ENCODE measurements at regions not wholly inside any gene's neighbourhood (a gene's known extent, or its start where the extent isn't known, plus 50 kb on each side); places are given as distances from the start of the nearest gene placed in this dataset.

DNA sequence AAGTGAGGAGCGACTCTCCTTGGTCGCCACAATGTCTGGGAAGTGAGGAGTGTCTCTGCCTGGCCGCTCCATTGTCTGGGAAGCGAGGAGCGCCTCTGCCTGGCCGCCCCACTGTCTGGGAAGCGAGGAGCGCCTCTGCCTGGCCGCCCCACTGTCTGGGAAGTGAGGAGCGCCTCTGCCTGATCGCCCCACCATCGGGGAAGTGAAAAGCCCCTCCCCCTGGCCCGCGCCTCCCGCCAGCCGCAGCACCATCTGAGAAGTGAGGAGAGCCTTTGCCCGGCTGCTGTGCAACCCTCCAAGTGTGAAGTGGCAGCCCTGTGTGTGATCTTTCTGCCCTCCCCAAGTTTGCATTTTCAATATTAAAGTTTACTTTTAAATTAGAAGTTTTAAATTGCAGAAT lies 95.0 kb upstream of the PPP2R5A start:
- 83 to 87% methylated on average over 8 to 13 of the region's 17 CpGs for WGBS, 2 experiments (ENCODE audit: insufficient coverage in 2 of 2)
- Histone ChIP-seq H3K36me3 (ENCODE audit: control insufficient read depth, insufficient read depth, low read length) (no peaks in the 10 kb centered on the region), H3K27ac (ENCODE audit: low read depth, low read length, severe bottlenecking) (no peak overlapping the region), H3K9me3 (ENCODE audit: control insufficient read depth, low read length) (no peaks in the 10 kb centered on the region), H3K4me1 (ENCODE audit: control insufficient read depth, insufficient read depth, low read length, poor library complexity, severe bottlenecking) (no peaks in the 10 kb centered on the region), H3K4me3 (ENCODE audit: extremely low read depth, insufficient read depth, low read length, poor library complexity, severe bottlenecking) (no peak overlapping the region)

- Histone ChIP-seq H3K4me1 (ENCODE audit: control insufficient read depth, insufficient read depth, low read length, poor library complexity, severe bottlenecking) (no peaks in the 10 kb centered on the region), H3K4me3 (ENCODE audit: extremely low read depth, insufficient read depth, low read length, poor library complexity, severe bottlenecking) (no peak overlapping the region), H3K9me3 (ENCODE audit: control insufficient read depth, low read length) (no peaks in the 10 kb centered on the region), H3K27ac (ENCODE audit: low read depth, low read length, severe bottlenecking) (no peak overlapping the region), H3K36me3 (ENCODE audit: control insufficient read depth, insufficient read depth, low read length) (no peaks in the 10 kb centered on the region)
- no CpG with 5 or more reads among the region's 2 CpGs for WGBS, 2 experiments (ENCODE audit: insufficient coverage in 2 of 2)
These were observed 92.8 kb upstream of the PPP2R5A start for GRCh38 chr1:212192261-212192998.

- no peaks in the 10 kb centered on the region for H3K36me3 ChIP-seq (ENCODE audit: control insufficient read depth, insufficient read depth, low read length)
- no peaks in the 10 kb centered on the region for H3K4me1 ChIP-seq (ENCODE audit: control insufficient read depth, insufficient read depth, low read length, poor library complexity, severe bottlenecking)
- H3K4me3 ChIP-seq (ENCODE audit: extremely low read depth, insufficient read depth, low read length, poor library complexity, severe bottlenecking), result no peak overlapping the region
- WGBS, 2 experiments (ENCODE audit: insufficient coverage in 2 of 2), result 100% methylated on average over 2 to 3 of the region's 3 CpGs
- H3K27ac ChIP-seq (ENCODE audit: low read depth, low read length, severe bottlenecking), result no peak overlapping the region
- no peaks in the 10 kb centered on the region for H3K9me3 ChIP-seq (ENCODE audit: control insufficient read depth, low read length)
These were observed 88.9 kb upstream of the PPP2R5A start for GRCh38 chr1:212196355-212196754.

DNA sequence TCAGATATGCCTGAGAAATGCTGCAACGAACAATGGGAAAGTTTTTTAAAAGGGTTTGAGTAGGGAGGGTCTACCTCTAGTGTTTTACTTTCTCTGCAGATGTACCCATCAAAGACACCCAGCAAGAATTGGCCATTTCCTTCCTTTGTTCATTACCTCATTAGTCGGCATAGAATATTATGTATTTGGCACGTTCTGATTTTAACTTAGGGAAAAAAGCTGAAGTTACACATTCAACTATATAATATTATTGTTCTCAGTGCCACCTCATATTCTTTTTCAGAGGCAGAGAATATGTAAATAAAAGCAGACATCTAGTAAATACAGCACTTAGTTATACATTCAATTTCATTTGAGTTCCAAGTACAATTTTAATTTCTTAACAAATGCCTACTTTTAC lies 83.7 kb upstream of the PPP2R5A start:
- H3K27ac ChIP-seq (ENCODE audit: low read depth, low read length, severe bottlenecking), result no peak overlapping the region
- no peaks in the 10 kb centered on the region for H3K9me3 ChIP-seq (ENCODE audit: control insufficient read depth, low read length)
- no peaks in the 10 kb centered on the region for H3K4me1 ChIP-seq (ENCODE audit: control insufficient read depth, insufficient read depth, low read length, poor library complexity, severe bottlenecking)
- no peak overlapping the region for H3K4me3 ChIP-seq (ENCODE audit: extremely low read depth, insufficient read depth, low read length, poor library complexity, severe bottlenecking)
- no CpG with 5 or more reads among the region's 3 CpGs for WGBS, 2 experiments (ENCODE audit: insufficient coverage in 2 of 2)
- no peaks in the 10 kb centered on the region for H3K36me3 ChIP-seq (ENCODE audit: control insufficient read depth, insufficient read depth, low read length)

DNA sequence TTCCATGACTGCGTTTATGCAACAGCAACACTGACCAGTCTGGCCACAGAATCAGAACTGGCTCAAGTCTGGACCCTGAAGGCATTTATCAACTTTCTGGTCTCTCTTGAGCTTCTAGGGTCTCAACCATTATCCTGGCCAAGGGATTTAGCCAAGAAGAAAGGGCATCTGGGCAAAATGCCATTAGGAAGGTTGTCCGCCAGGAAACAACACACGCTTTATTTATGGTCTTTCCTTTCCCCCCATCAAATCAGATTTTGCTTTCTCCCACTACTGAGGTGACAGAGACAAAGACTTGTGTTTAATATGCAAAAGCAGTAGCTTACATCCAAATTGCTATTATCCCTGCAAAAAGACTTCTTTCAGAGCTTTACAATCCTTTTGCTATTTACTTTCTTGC lies 81.6 kb upstream of the PPP2R5A start:
- H3K4me1 ChIP-seq (ENCODE audit: control insufficient read depth, insufficient read depth, low read length, poor library complexity, severe bottlenecking), result peaks cover 3% of the 10 kb centered on the region
- H3K36me3 ChIP-seq (ENCODE audit: control insufficient read depth, insufficient read depth, low read length), result no peaks in the 10 kb centered on the region
- 100% methylated on average over 1 to 2 of the region's 3 CpGs for WGBS, 2 experiments (ENCODE audit: insufficient coverage in 2 of 2)
- no peak overlapping the region for H3K27ac ChIP-seq (ENCODE audit: low read depth, low read length, severe bottlenecking)
- H3K9me3 ChIP-seq (ENCODE audit: control insufficient read depth, low read length), result no peaks in the 10 kb centered on the region
- no peak overlapping the region for H3K4me3 ChIP-seq (ENCODE audit: extremely low read depth, insufficient read depth, low read length, poor library complexity, severe bottlenecking)

DNA sequence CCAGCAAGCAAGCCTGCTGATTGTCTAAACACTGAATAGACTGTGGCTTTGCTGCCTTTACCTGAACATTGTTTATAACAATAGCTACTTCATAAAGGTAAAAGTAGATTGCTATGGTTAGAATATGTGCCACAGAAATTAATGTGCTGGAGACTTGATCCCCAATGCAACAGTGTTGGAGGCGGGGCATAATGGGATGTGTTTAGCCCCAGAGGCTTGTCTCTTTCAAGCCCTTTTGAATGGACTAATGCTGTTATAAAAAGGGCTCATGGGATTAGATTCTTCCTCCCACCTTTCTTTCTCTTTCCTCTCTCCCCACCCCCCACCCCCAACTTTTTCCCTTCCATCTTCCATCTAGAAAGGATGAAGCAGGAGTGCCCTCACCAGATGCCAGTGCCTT lies 80.2 kb upstream of the PPP2R5A start:
- H3K36me3 ChIP-seq (ENCODE audit: control insufficient read depth, insufficient read depth, low read length), result no peaks in the 10 kb centered on the region
- no peak overlapping the region for H3K4me3 ChIP-seq (ENCODE audit: extremely low read depth, insufficient read depth, low read length, poor library complexity, severe bottlenecking)
- peaks cover 3% of the 10 kb centered on the region for H3K4me1 ChIP-seq (ENCODE audit: control insufficient read depth, insufficient read depth, low read length, poor library complexity, severe bottlenecking)
- no peak overlapping the region for H3K27ac ChIP-seq (ENCODE audit: low read depth, low read length, severe bottlenecking)
- WGBS, 2 experiments (ENCODE audit: insufficient coverage in 2 of 2), result 86 to 100% methylated on average over 1 of the region's 1 CpG
- H3K9me3 ChIP-seq (ENCODE audit: control insufficient read depth, low read length), result no peaks in the 10 kb centered on the region

GRCh38 chr1:212205843-212206242 lies 79.4 kb upstream of the PPP2R5A start:
- Histone ChIP-seq H3K4me1 (ENCODE audit: control insufficient read depth, insufficient read depth, low read length, poor library complexity, severe bottlenecking) (peaks cover 3% of the 10 kb centered on the region), H3K27ac (ENCODE audit: low read depth, low read length, severe bottlenecking) (no peak overlapping the region), H3K36me3 (ENCODE audit: control insufficient read depth, insufficient read depth, low read length) (no peaks in the 10 kb centered on the region), H3K4me3 (ENCODE audit: extremely low read depth, insufficient read depth, low read length, poor library complexity, severe bottlenecking) (no peak overlapping the region), H3K9me3 (ENCODE audit: control insufficient read depth, low read length) (no peaks in the 10 kb centered on the region)
- 81 to 90% methylated on average over 2 of the region's 5 CpGs for WGBS, 2 experiments (ENCODE audit: insufficient coverage in 2 of 2)

GRCh38 chr1:212207118-212207517 lies 78.1 kb upstream of the PPP2R5A start:
- Histone ChIP-seq H3K36me3 (ENCODE audit: control insufficient read depth, insufficient read depth, low read length) (no peaks in the 10 kb centered on the region), H3K4me3 (ENCODE audit: extremely low read depth, insufficient read depth, low read length, poor library complexity, severe bottlenecking) (no peak overlapping the region), H3K4me1 (ENCODE audit: control insufficient read depth, insufficient read depth, low read length, poor library complexity, severe bottlenecking) (peaks cover 3% of the 10 kb centered on the region), H3K27ac (ENCODE audit: low read depth, low read length, severe bottlenecking) (no peak overlapping the region), H3K9me3 (ENCODE audit: control insufficient read depth, low read length) (no peaks in the 10 kb centered on the region)
- WGBS, 2 experiments (ENCODE audit: insufficient coverage in 2 of 2), result 100% methylated on average over 1 to 2 of the region's 6 CpGs

- Histone ChIP-seq H3K36me3 (ENCODE audit: control insufficient read depth, insufficient read depth, low read length) (no peaks in the 10 kb centered on the region), H3K27ac (ENCODE audit: low read depth, low read length, severe bottlenecking) (no peak overlapping the region), H3K4me1 (ENCODE audit: control insufficient read depth, insufficient read depth, low read length, poor library complexity, severe bottlenecking) (peaks cover 3% of the 10 kb centered on the region), H3K4me3 (ENCODE audit: extremely low read depth, insufficient read depth, low read length, poor library complexity, severe bottlenecking) (no peak overlapping the region), H3K9me3 (ENCODE audit: control insufficient read depth, low read length) (no peaks in the 10 kb centered on the region)
- 89 to 97% methylated on average over 2 to 4 of the region's 5 CpGs for WGBS, 2 experiments (ENCODE audit: insufficient coverage in 2 of 2)
These were observed 77.2 kb upstream of the PPP2R5A start for GRCh38 chr1:212207822-212208520.

- no peaks in the 10 kb centered on the region for H3K9me3 ChIP-seq (ENCODE audit: control insufficient read depth, low read length)
- H3K36me3 ChIP-seq (ENCODE audit: control insufficient read depth, insufficient read depth, low read length), result no peaks in the 10 kb centered on the region
- H3K4me1 ChIP-seq (ENCODE audit: control insufficient read depth, insufficient read depth, low read length, poor library complexity, severe bottlenecking), result peaks cover 3% of the 10 kb centered on the region
- WGBS, 2 experiments (ENCODE audit: insufficient coverage in 2 of 2), result 100% methylated on average over 1 of the region's 2 CpGs; no CpG with 5 or more reads in 1 of the 2 experiments
- H3K27ac ChIP-seq (ENCODE audit: low read depth, low read length, severe bottlenecking), result no peak overlapping the region
- H3K4me3 ChIP-seq (ENCODE audit: extremely low read depth, insufficient read depth, low read length, poor library complexity, severe bottlenecking), result no peak overlapping the region
These were observed 76.1 kb upstream of the PPP2R5A start for GRCh38 chr1:212208978-212209644.

GRCh38 chr1:212211371-212211770 lies 73.8 kb upstream of the PPP2R5A start:
- Histone ChIP-seq H3K4me3 (ENCODE audit: extremely low read depth, insufficient read depth, low read length, poor library complexity, severe bottlenecking) (no peak overlapping the region), H3K4me1 (ENCODE audit: control insufficient read depth, insufficient read depth, low read length, poor library complexity, severe bottlenecking) (peaks cover 3% of the 10 kb centered on the region), H3K9me3 (ENCODE audit: control insufficient read depth, low read length) (no peaks in the 10 kb centered on the region), H3K36me3 (ENCODE audit: control insufficient read depth, insufficient read depth, low read length) (no peaks in the 10 kb centered on the region), H3K27ac (ENCODE audit: low read depth, low read length, severe bottlenecking) (no peak overlapping the region)
- WGBS, 2 experiments (ENCODE audit: insufficient coverage in 2 of 2), result 92 to 93% methylated on average over 2 to 3 of the region's 4 CpGs
